Nephron progenitor cell (in vitro differentiated cells): ENCODE measurements at regions not wholly inside any gene's neighbourhood (a gene's known extent, or its start where the extent isn't known, plus 50 kb on each side); places are given as distances from the start of the nearest gene placed in this dataset.
"Not testable (repeated sequence)": the region's sequence is repeated elsewhere in the genome, so short reads cannot be mapped to it uniquely, and the experiment has no call there.

Experiments used
- DNase-seq: peaks from one replicate; pipeline ENCODE4 v3.0.0; 2021
- H3K27ac Mint-ChIP-seq: 2 replicates; pipeline ENCODE4 v1.8.0; 2021; ENCODE audit warnings: mild to moderate bottlenecking, moderate library complexity, mixed read lengths
- H3K27me3 Mint-ChIP-seq: 2 replicates; pipeline ENCODE4 v1.8.0; 2021; ENCODE audit warnings: mild to moderate bottlenecking, low read depth, mixed read lengths; ENCODE audit not compliant: poor library complexity
- H3K36me3 Mint-ChIP-seq: 2 replicates; pipeline ENCODE4 v1.8.0; 2021; ENCODE audit warnings: low read depth, mixed read lengths
- H3K4me1 Mint-ChIP-seq: 2 replicates; pipeline ENCODE4 v1.8.0; 2021; ENCODE audit warnings: mixed read lengths
- H3K4me3 Mint-ChIP-seq: 2 replicates; pipeline ENCODE4 v1.8.0; 2021; ENCODE audit warnings: mild to moderate bottlenecking, moderate library complexity, mixed read lengths
- H3K9me3 Mint-ChIP-seq: 2 replicates; pipeline ENCODE4 v1.8.0; 2021; ENCODE audit warnings: mild to moderate bottlenecking, moderate library complexity, mixed read lengths
- TF ChIP-seq, protein P1 (sequence below): fragments of 200-600 bp; sonication (generic); IDR thresholded peaks from 2 replicates; pipeline ENCODE4 v1.5.0; 2021; ENCODE audit warnings: antibody characterized with exemption

DNA sequence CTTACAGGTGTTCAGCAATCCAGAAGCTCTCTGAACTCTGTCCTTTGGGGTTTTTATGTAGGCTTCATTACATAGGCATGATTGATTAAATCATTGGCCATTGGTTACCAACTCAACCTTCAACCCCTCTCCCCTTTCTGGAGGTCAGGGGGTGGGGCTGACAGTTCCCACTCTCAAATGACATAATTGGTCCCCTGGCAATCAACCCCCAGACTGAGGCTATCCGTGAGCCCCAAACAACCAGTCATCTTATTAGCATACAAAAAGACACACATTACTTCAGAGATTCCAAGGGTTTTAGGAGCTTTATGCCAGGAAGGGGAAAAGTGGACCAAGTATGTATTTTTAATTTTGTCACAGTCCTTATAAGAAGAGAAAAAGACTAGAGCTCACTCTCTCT lies 92.1 kb downstream of the ZNF467 start:
- H3K27me3 Mint-ChIP-seq = peaks cover 12% of the 10 kb centered on the region
- TF ChIP-seq, protein P1, sequence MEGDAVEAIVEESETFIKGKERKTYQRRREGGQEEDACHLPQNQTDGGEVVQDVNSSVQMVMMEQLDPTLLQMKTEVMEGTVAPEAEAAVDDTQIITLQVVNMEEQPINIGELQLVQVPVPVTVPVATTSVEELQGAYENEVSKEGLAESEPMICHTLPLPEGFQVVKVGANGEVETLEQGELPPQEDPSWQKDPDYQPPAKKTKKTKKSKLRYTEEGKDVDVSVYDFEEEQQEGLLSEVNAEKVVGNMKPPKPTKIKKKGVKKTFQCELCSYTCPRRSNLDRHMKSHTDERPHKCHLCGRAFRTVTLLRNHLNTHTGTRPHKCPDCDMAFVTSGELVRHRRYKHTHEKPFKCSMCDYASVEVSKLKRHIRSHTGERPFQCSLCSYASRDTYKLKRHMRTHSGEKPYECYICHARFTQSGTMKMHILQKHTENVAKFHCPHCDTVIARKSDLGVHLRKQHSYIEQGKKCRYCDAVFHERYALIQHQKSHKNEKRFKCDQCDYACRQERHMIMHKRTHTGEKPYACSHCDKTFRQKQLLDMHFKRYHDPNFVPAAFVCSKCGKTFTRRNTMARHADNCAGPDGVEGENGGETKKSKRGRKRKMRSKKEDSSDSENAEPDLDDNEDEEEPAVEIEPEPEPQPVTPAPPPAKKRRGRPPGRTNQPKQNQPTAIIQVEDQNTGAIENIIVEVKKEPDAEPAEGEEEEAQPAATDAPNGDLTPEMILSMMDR = no peak
- peaks cover 19% of the 10 kb centered on the region for H3K9me3 Mint-ChIP-seq
- H3K4me1 Mint-ChIP-seq = peaks cover 17% of the 10 kb centered on the region
- H3K27ac Mint-ChIP-seq = no peak overlapping the region
- no peak for DNase-seq
- no peaks in the 10 kb centered on the region for H3K36me3 Mint-ChIP-seq
- H3K4me3 Mint-ChIP-seq = no peak overlapping the region

DNA sequence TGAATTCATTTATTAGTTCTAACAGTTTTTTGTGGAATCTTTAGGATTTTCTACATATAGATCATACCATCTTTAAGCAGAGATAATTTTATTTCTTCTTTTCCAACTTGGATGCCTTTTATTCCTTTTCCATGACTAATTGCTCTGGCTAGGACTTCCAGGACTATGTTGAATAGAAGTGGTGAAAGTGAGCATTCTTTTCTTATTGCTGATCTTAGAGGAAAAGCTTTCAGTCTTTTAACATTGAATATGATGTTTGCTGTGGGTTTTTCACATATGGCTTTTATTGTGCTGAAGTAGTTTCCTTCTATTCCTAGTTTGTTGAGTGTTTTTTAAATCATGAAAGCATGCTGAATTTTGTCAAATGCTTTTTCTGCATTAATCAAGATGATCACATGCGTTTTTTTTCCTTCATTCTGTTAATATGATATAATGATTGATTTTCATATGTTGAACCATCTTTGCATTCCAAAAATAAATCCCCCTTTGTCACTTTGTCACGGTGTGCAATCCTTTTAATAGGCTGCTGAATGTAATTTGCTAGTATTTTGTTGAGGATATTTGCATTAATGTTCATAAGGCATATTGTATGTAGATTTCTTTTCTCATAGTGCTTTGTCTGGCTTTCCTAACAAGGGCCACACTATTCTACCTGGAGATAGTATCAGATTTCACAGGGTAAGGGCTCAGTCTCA lies 92.9 kb downstream of the ZNF467 start:
- H3K9me3 Mint-ChIP-seq = peaks cover 19% of the 10 kb centered on the region
- H3K4me1 Mint-ChIP-seq = peaks cover 19% of the 10 kb centered on the region
- no peak overlapping the region for H3K4me3 Mint-ChIP-seq
- H3K36me3 Mint-ChIP-seq = no peaks in the 10 kb centered on the region
- TF ChIP-seq, protein P1 = no peak
- no peak overlapping the region for H3K27ac Mint-ChIP-seq
- no peak for DNase-seq
- peaks cover 14% of the 10 kb centered on the region for H3K27me3 Mint-ChIP-seq

GRCh38 chr7:149674728-149675385 lies 98.5 kb downstream of the ZNF467 start:
- not testable (repeated sequence) for H3K27ac Mint-ChIP-seq, H3K9me3 Mint-ChIP-seq, DNase-seq, H3K4me3 Mint-ChIP-seq, H3K36me3 Mint-ChIP-seq
- H3K27me3 Mint-ChIP-seq = peaks cover 31% of the 10 kb centered on the region
- H3K4me1 Mint-ChIP-seq = peaks cover 28% of the 10 kb centered on the region

DNA sequence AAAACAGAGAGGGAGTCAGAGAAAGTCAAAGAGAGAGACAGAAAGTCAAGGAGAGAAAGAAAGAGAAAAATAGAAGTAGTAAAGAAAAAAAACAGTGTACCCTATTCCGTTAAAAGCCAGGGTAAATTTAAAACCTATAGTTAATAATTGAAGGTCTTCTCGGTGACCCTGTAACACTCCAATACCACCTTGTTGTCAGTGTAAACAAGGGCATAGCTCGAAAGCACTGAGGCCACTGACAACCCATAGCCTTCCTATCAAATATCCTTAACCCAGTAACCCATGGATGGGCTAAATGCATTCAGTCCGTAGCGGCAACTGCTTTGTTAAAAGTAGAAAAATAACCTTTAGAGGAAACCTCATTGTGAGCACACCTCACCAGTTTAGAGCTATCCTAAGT lies 100.4 kb downstream of the ZNF467 start:
- Mint-ChIP-seq H3K4me3 (no peak overlapping the region), H3K9me3 (no peaks in the 10 kb centered on the region), H3K36me3 (no peaks in the 10 kb centered on the region), H3K27me3 (peaks cover 42% of the 10 kb centered on the region), H3K27ac (peak overlapping the region; percentile 53), H3K4me1 (peaks cover 28% of the 10 kb centered on the region)
- DNase-seq = no peak
- TF ChIP-seq, protein P1 = no peak

GRCh38 chr7:149670288-149670687 lies 103.1 kb downstream of the ZNF467 start:
- no peak overlapping the region for H3K27ac Mint-ChIP-seq
- H3K4me3 Mint-ChIP-seq = no peak overlapping the region

DNA sequence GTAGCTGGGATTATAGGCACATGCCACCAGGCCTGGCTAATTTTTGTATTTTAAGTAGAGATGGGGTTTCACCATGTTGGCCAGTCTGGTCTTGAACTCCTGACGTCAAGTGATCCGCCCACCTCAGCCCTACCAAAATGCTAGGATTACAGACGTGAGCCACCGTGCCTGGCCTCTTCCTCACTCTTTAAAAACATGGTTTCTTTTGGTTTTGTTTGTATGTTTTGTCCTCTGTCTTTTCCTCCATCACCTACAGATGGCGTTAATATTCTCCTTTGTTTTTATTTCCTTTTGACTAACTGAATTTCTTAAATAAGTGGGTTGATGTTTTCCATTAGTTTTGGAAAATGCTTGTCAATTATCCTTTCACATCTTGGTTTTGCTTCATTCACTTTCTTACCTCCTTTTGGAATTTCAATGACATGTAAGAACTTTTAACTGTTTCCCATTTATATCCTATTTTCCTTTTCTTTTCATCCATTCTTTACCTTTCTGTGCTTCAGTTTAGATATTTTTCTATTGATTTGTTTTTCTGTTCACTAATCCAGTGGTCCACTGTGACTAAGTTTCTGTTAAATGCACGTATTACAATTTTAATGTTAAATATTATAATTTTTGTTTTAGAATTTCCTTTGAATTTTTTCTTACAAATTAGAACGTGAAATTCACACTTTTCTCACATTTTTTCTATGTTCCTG lies 104.1 kb downstream of the ZNF467 start:
- no peak for DNase-seq
- Mint-ChIP-seq H3K9me3 (no peaks in the 10 kb centered on the region), H3K4me1 (peaks cover 18% of the 10 kb centered on the region), H3K4me3 (no peak overlapping the region), H3K27me3 (peaks cover 41% of the 10 kb centered on the region), H3K36me3 (no peaks in the 10 kb centered on the region), H3K27ac (no peak overlapping the region)
- TF ChIP-seq, protein P1 = peak; percentile 22

More at GRCh38 chr7:149670288-149670687, 103.1 kb downstream of the ZNF467 start:
- no peaks in the 10 kb centered on the region for H3K36me3 Mint-ChIP-seq
- TF ChIP-seq, protein P1 = no peak
- H3K27me3 Mint-ChIP-seq = peaks cover 44% of the 10 kb centered on the region
- peaks cover 22% of the 10 kb centered on the region for H3K4me1 Mint-ChIP-seq
- H3K9me3 Mint-ChIP-seq = no peaks in the 10 kb centered on the region
- no peak for DNase-seq
